K562 (cell line): ENCODE measurements at regions not wholly inside any gene's neighbourhood (a gene's known extent, or its start where the extent isn't known, plus 50 kb on each side); places are given as distances from the start of the nearest gene placed in this dataset.
"Not testable (repeated sequence)": the region's sequence is repeated elsewhere in the genome, so short reads cannot be mapped to it uniquely, and the experiment has no call there.

Experiments used
- CEBPB ChIP-seq: fragments of 450-650 bp; IDR thresholded peaks from 2 replicates; pipeline ENCODE4 v1.6.1; 2016; ENCODE audit warnings: missing genetic modification characterization, missing compliant biosample characterization
- CTCF ChIP-seq, 3 experiments: IDR thresholded peaks in 2 of 3; conservative IDR thresholded peaks in 1 of 3; 2 replicates each; pipeline ENCODE4 v1.5.1; 2011 to 2012; ENCODE audit warnings: low read length in 3 of 3, mild to moderate bottlenecking in 3 of 3, control low read depth in 2 of 3, improper control_type of control experiment in 1 of 3, inconsistent platforms in 1 of 3, low read depth in 1 of 3, mixed read lengths in 1 of 3, moderate library complexity in 1 of 3; ENCODE audit not compliant: insufficient read depth in 2 of 3
- EZH2 ChIP-seq: IDR thresholded peaks from 2 replicates; pipeline ENCODE4 v1.6.1; 2012; ENCODE audit warnings: low read depth, mild to moderate bottlenecking, inconsistent platforms, low read length, borderline replicate concordance
- HMGXB4 ChIP-seq: sonication (generic); formaldehyde crosslinking; IDR thresholded peaks from 2 replicates; pipeline ENCODE4 v1.8.1; 2023; ENCODE audit warnings: mild to moderate bottlenecking, missing genetic modification reagents
- KDM1A ChIP-seq, 2 experiments: fragments of 450-650 bp; IDR thresholded peaks; 2 replicates each; pipeline ENCODE4 v1.6.1; 2016; ENCODE audit warnings: mild to moderate bottlenecking in 2 of 2
- SP2 ChIP-seq: IDR thresholded peaks from 2 replicates; pipeline ENCODE4 v1.6.1; 2011; ENCODE audit warnings: mild to moderate bottlenecking, low read depth, low read length, moderate library complexity; ENCODE audit not compliant: poor library complexity, severe bottlenecking; ENCODE audit errors: extremely low read depth
- TCF7 ChIP-seq: sonication (generic); IDR thresholded peaks from 2 replicates; pipeline ENCODE4 v1.6.1; 2016; ENCODE audit warnings: antibody characterized with exemption, borderline replicate concordance
- ZNF239 ChIP-seq: fragments of 250-450 bp; sonication (Bioruptor Pico); IDR thresholded peaks from 2 replicates; pipeline ENCODE4 v1.4.0; 2020; ENCODE audit warnings: mild to moderate bottlenecking
- ZNF398 ChIP-seq: fragments of 250-450 bp; sonication (Bioruptor Pico); IDR thresholded peaks from 2 replicates; pipeline ENCODE4 v1.8.0; 2021; ENCODE audit warnings: moderate library complexity, mild to moderate bottlenecking, inconsistent platforms

GRCh38 chr3:75507956-75508355 is 156.2 kb upstream of the FRG2C start:
- TF ChIP-seq TCF7; CTCF (IDR thresholded peaks at IDR 0.05 in 2 of 3, conservative IDR thresholded peaks at IDR 0.05 in 1 of 3; ENCODE audit: insufficient read depth in 2 of 3, low read depth in 1 of 3, low read length in 3 of 3); SP2; CEBPB (tag); EZH2; KDM1A (IDR thresholded peaks at IDR 0.05); ZNF398 (CRISPR knock-in tag); HMGXB4; ZNF239 (CRISPR knock-in tag): not testable (repeated sequence)
